H1 (cell line): ENCODE measurements at regions not wholly inside any gene's neighbourhood (a gene's known extent, or its start where the extent isn't known, plus 50 kb on each side); places are given as distances from the start of the nearest gene placed in this dataset.

Source experiments
- CTCF ChIA-PET: fragments of 300-600 bp; sonication (Branson Sonifier 250); formaldehyde crosslinking; loops from one replicate; lab custom pipeline; 2021; ENCODE audit not compliant: partially characterized antibody; lab: Charles Lee
- POLR2A ChIA-PET: fragments of 300-600 bp; sonication (Branson Sonifier 250); formaldehyde crosslinking; loops from one replicate; lab custom pipeline; 2021; ENCODE audit warnings: inconsistent platforms; ENCODE audit not compliant: partially characterized antibody; lab: Charles Lee
- DNase-seq, 2 experiments: peaks; one replicate each; pipeline versions ENCODE4 v3.0.0 to v3.0.0-alpha.2; 2010 to 2022; ENCODE audit warnings: low spot score in 2 of 2, low read depth in 1 of 2, mixed read lengths in 1 of 2
- FAIRE-seq: peaks from 2 replicates; lab custom pipeline; 2011; peaks lifted over from hg19 to GRCh38; lab: Jason Lieb, UNC
- H2AFZ ChIP-seq: 2 replicates; pipeline ENCODE4 v1.8.1; 2012; ENCODE audit warnings: low read length, inconsistent platforms
- H2AK5ac ChIP-seq: 2 replicates; pipeline ENCODE4 v1.6.1; 2013; ENCODE audit warnings: low read depth, low read length
- H2BK120ac ChIP-seq: replicated peaks from 2 replicates; pipeline ENCODE3; 2013; ENCODE audit warnings: low read depth, low read length, inconsistent platforms
- H2BK12ac ChIP-seq: 2 replicates; pipeline ENCODE4 v1.6.1; 2013; ENCODE audit warnings: low read depth, low read length
- H2BK15ac ChIP-seq: 2 replicates; pipeline ENCODE4 v1.6.1; 2013; ENCODE audit warnings: low read length
- H2BK20ac ChIP-seq: 2 replicates; pipeline ENCODE4 v1.6.1; 2013; ENCODE audit warnings: low read length
- H2BK5ac ChIP-seq: 2 replicates; pipeline ENCODE4 v1.6.1; 2013; ENCODE audit warnings: low read depth, low read length
- H3K14ac ChIP-seq: 2 replicates; pipeline ENCODE4 v1.6.1; 2013; ENCODE audit warnings: inconsistent platforms; ENCODE audit not compliant: insufficient read length
- H3K18ac ChIP-seq: 2 replicates; pipeline ENCODE4 v1.6.1; 2013; ENCODE audit warnings: low read length; ENCODE audit errors: extremely low read depth
- H3K23ac ChIP-seq: 2 replicates; pipeline ENCODE4 v1.6.1; 2013; ENCODE audit warnings: inconsistent platforms; ENCODE audit not compliant: insufficient read length
- H3K23me2 ChIP-seq: 2 replicates; pipeline ENCODE4 v1.6.1; 2013; ENCODE audit warnings: low read depth, low read length
- H3K27ac ChIP-seq: 2 replicates; pipeline ENCODE4 v1.6.1; 2011; ENCODE audit warnings: low read depth, low read length, inconsistent platforms
- H3K27me3 ChIP-seq, 4 experiments: replicated peaks in 1 of 4; 1 replicate in 1 of 4; 2 replicates in 3 of 4; pipeline versions ENCODE4 v1.6.1 to v1.8.1; 2011 to 2013; ENCODE audit warnings: low read length in 3 of 4, mild to moderate bottlenecking in 3 of 4, inconsistent platforms in 2 of 4, mixed read lengths in 2 of 4, moderate library complexity in 1 of 4; ENCODE audit not compliant: control insufficient read depth in 3 of 4, insufficient read depth in 3 of 4; ENCODE audit errors: extremely low read depth in 1 of 4
- H3K36me3 ChIP-seq, 4 experiments: 2 replicates each; pipeline versions ENCODE4 v1.6.1 to v1.8.1; 2011 to 2013; ENCODE audit warnings: mild to moderate bottlenecking in 4 of 4, low read length in 3 of 4, moderate library complexity in 2 of 4, control low read depth in 1 of 4, inconsistent platforms in 1 of 4; ENCODE audit not compliant: insufficient read depth in 4 of 4, control insufficient read depth in 2 of 4
- H3K4ac ChIP-seq: replicated peaks from 2 replicates; pipeline ENCODE3; 2013; ENCODE audit warnings: low read length, low read depth, mixed read lengths, inconsistent platforms; ENCODE audit not compliant: insufficient read length
- H3K4me1 ChIP-seq, 4 experiments: replicated peaks in 1 of 4; 1 replicate in 1 of 4; 2 replicates in 3 of 4; pipeline versions ENCODE4 v1.6.1 to v1.8.1; 2011 to 2013; ENCODE audit warnings: low read length in 3 of 4, inconsistent platforms in 2 of 4, mixed read lengths in 1 of 4; ENCODE audit not compliant: insufficient read depth in 4 of 4, control insufficient read depth in 3 of 4
- H3K4me2 ChIP-seq, 2 experiments: 2 replicates each; pipeline versions ENCODE4 v1.6.1 to v1.8.1; 2011 to 2013; ENCODE audit warnings: low read depth in 2 of 2, low read length in 2 of 2, control low read depth in 1 of 2, inconsistent platforms in 1 of 2, mild to moderate bottlenecking in 1 of 2; ENCODE audit not compliant: insufficient read depth in 1 of 2
- H3K4me3 ChIP-seq, 4 experiments: fragments of 200-600, 300-600 bp in 1 of 4; sonication (generic), shearing (Covaris generic), sonication (Bioruptor Twin) in 1 of 4; 2 replicates each; pipeline versions ENCODE4 v1.5.1 to v1.8.1; 2011 to 2016; ENCODE audit warnings: low read length in 4 of 4, low read depth in 3 of 4, control low read depth in 2 of 4, inconsistent platforms in 2 of 4, mild to moderate bottlenecking in 2 of 4, mixed read lengths in 1 of 4, moderate library complexity in 1 of 4; ENCODE audit not compliant: insufficient read depth in 2 of 4; ENCODE audit errors: extremely low read depth in 1 of 4
- H3K56ac ChIP-seq: replicated peaks from 2 replicates; pipeline ENCODE3; 2013; ENCODE audit warnings: low read depth, mild to moderate bottlenecking, mixed read lengths, low read length, inconsistent platforms; ENCODE audit not compliant: insufficient read length
- H3K79me1 ChIP-seq: 2 replicates; pipeline ENCODE4 v1.6.1; 2013; ENCODE audit warnings: low read depth, low read length, control low read depth
- H3K79me2 ChIP-seq, 2 experiments: 2 replicates each; pipeline versions ENCODE4 v1.6.1 to v1.8.1; 2012 to 2013; ENCODE audit warnings: low read length in 2 of 2, mild to moderate bottlenecking in 2 of 2, inconsistent platforms in 1 of 2; ENCODE audit not compliant: insufficient read depth in 2 of 2, control insufficient read depth in 1 of 2
- H3K9ac ChIP-seq, 4 experiments: replicated peaks in 1 of 4; 1 replicate in 1 of 4; 2 replicates in 3 of 4; pipeline versions ENCODE4 v1.6.1 to v1.8.1; 2011 to 2013; ENCODE audit warnings: low read depth in 3 of 4, low read length in 3 of 4, control low read depth in 2 of 4, mild to moderate bottlenecking in 2 of 4, moderate library complexity in 2 of 4, inconsistent platforms in 1 of 4; ENCODE audit errors: extremely low read depth in 1 of 4
- H3K9me3 ChIP-seq, 2 experiments: 2 replicates each; pipeline versions ENCODE4 v1.6.1 to v1.8.1; 2012 to 2013; ENCODE audit warnings: mild to moderate bottlenecking in 2 of 2, moderate library complexity in 2 of 2, control low read depth in 1 of 2, inconsistent platforms in 1 of 2, low read depth in 1 of 2, low read length in 1 of 2, mixed read lengths in 1 of 2; ENCODE audit not compliant: insufficient read depth in 2 of 2
- H4K20me1 ChIP-seq, 2 experiments: replicated peaks in 1 of 2; 2 replicates each; pipeline versions ENCODE3 to v1.8.1; 2011 to 2013; ENCODE audit warnings: inconsistent platforms in 2 of 2, low read length in 2 of 2, mild to moderate bottlenecking in 1 of 2; ENCODE audit not compliant: insufficient read depth in 2 of 2, control insufficient read depth in 1 of 2
- H4K5ac ChIP-seq: 2 replicates; pipeline ENCODE4 v1.6.1; 2013; ENCODE audit warnings: low read length, low read depth, mixed read lengths, inconsistent platforms; ENCODE audit not compliant: insufficient read length
- H4K8ac ChIP-seq: 2 replicates; pipeline ENCODE4 v1.8.0; 2013; ENCODE audit warnings: mild to moderate bottlenecking, moderate library complexity, low read length, inconsistent platforms; ENCODE audit not compliant: insufficient read depth; ENCODE audit errors: extremely low read depth
- H4K91ac ChIP-seq: replicated peaks from 2 replicates; pipeline ENCODE3; 2013; ENCODE audit warnings: low read length, mixed read lengths, inconsistent platforms; ENCODE audit not compliant: insufficient read length
- RFX5 ChIP-seq: IDR thresholded peaks from 2 replicates; pipeline ENCODE4 v1.6.1; 2011; ENCODE audit warnings: low read depth, low read length, improper control_type of control experiment, borderline replicate concordance

DNA sequence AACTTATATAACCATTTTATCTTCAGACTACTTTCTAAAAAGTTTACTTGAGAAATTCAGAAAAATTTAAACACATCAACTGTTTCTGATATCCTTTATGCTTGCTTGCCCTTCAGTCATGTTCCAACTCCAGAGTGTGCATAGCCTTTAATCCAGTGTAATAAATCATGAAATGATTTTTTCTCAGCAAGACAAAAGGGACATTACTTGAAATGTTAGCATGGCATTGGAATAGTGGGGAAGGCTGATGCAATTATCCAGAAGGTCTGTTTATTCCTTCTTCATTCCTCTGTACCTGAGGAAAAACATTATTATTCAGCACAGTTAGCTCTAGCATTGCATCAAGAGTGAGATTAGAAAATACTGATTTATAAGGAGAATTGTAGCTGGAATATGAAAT, 209.9 kb downstream of the SLC7A11 start:
- H2BK20ac ChIP-seq = no peak overlapping the region
- no peak overlapping the region for H3K4me2 ChIP-seq
- no peak overlapping the region for H2BK120ac ChIP-seq
- no peak overlapping the region for H2BK12ac ChIP-seq
- no peaks in the 10 kb centered on the region for H3K79me1 ChIP-seq
- no peaks in the 10 kb centered on the region for H3K79me2 ChIP-seq
- H4K8ac ChIP-seq = no peak overlapping the region
- no peak overlapping the region for H3K56ac ChIP-seq
- ChIA-PET CTCF (interaction anchor here (1.4 to 1.6 kb wide), 2 partner anchors 18 to 58 kb away, joined by 5 to 6 read pairs; no protein-coding TSS in a partner anchor), POLR2A (no interaction called here)
- no peak overlapping the region for H2BK5ac ChIP-seq
- H2AFZ ChIP-seq = no peak overlapping the region
- peaks cover 0 to 4% (median 0%) of the 10 kb centered on the region in 4 experiments; a peak in 2 of 7 replicates for H3K4me1 ChIP-seq
- H3K14ac ChIP-seq = no peak overlapping the region
- H3K27ac ChIP-seq = no peak overlapping the region
- FAIRE-seq (no peak), DNase-seq (no peak)
- no peak overlapping the region for H4K91ac ChIP-seq
- H2BK15ac ChIP-seq = no peak overlapping the region
- H3K4me3 ChIP-seq = no peak overlapping the region
- no peaks in the 10 kb centered on the region for H4K20me1 ChIP-seq
- H3K4ac ChIP-seq = no peak overlapping the region
- peaks cover 0 to 1% (median 0%) of the 10 kb centered on the region in 4 experiments; a peak in 1 of 7 replicates for H3K27me3 ChIP-seq
- H3K23ac ChIP-seq = no peak overlapping the region
- no peaks in the 10 kb centered on the region for H3K23me2 ChIP-seq
- no peaks in the 10 kb centered on the region for H3K36me3 ChIP-seq
- H3K9ac ChIP-seq = no peak overlapping the region
- no peak overlapping the region for H4K5ac ChIP-seq
- H2AK5ac ChIP-seq = no peak overlapping the region
- H3K9me3 ChIP-seq = no peaks in the 10 kb centered on the region
- no peak overlapping the region for H3K18ac ChIP-seq
- TF ChIP-seq RFX5 = no peak
